PFSK-1 (cell line): ENCODE measurements at regions not wholly inside any gene's neighbourhood (a gene's known extent, or its start where the extent isn't known, plus 50 kb on each side); places are given as distances from the start of the nearest gene placed in this dataset.

ENCODE experiments used
- FOXP2 ChIP-seq: optimal IDR thresholded peaks from 2 replicates; pipeline ENCODE3; 2011; ENCODE audit warnings: borderline replicate concordance, control low read depth, inconsistent platforms; ENCODE audit not compliant: insufficient read depth; ENCODE audit errors: extremely low read length, extremely low read depth
- POLR2AphosphoS5 ChIP-seq: IDR thresholded peaks from 2 replicates; pipeline ENCODE4 v1.6.1; 2012; ENCODE audit warnings: low read depth, mild to moderate bottlenecking, control low read depth, low read length, moderate library complexity
- REST ChIP-seq, 2 experiments: IDR thresholded peaks; 2 replicates each; pipeline versions ENCODE4 v1.6.1 to v1.8.0; 2011 to 2012; ENCODE audit warnings: low read depth in 2 of 2, low read length in 2 of 2, control low read depth in 1 of 2, inconsistent platforms in 1 of 2, mild to moderate bottlenecking in 1 of 2, moderate library complexity in 1 of 2; ENCODE audit not compliant: insufficient read depth in 1 of 2
- SIN3A ChIP-seq: IDR thresholded peaks from 2 replicates; pipeline ENCODE4 v1.6.1; 2012; ENCODE audit warnings: mild to moderate bottlenecking, low read length, moderate library complexity, borderline replicate concordance; ENCODE audit not compliant: insufficient read depth
- TAF1 ChIP-seq: IDR thresholded peaks from 2 replicates; pipeline ENCODE4 v1.6.1; 2012; ENCODE audit warnings: low read length, control low read depth, borderline replicate concordance; ENCODE audit not compliant: insufficient read depth

- TF ChIP-seq SIN3A (no peak), FOXP2 (no peak), POLR2AphosphoS5 (no peak), TAF1 (no peak), REST (IDR thresholded peaks at IDR 0.05; ENCODE audit: insufficient read depth in 1 of 2, low read depth in 2 of 2, low read length in 2 of 2) (no peak)
These were observed 65.8 kb downstream of the SLIT2 start for GRCh38 chr4:20317424-20317985.

GRCh38 chr4:20318001-20318908, 66.5 kb downstream of the SLIT2 start:
- no peak for TF ChIP-seq TAF1
- TF ChIP-seq REST (IDR thresholded peaks at IDR 0.05; ENCODE audit: insufficient read depth in 1 of 2, low read depth in 2 of 2, low read length in 2 of 2) = no peak
- TF ChIP-seq FOXP2 = no peak
- no peak for TF ChIP-seq POLR2AphosphoS5
- no peak for TF ChIP-seq SIN3A

- TF ChIP-seq FOXP2 (no peak), POLR2AphosphoS5 (no peak), SIN3A (no peak), TAF1 (no peak), REST (IDR thresholded peaks at IDR 0.05; ENCODE audit: insufficient read depth in 1 of 2, low read depth in 2 of 2, low read length in 2 of 2) (no peak)
These were observed 67.2 kb downstream of the SLIT2 start for GRCh38 chr4:20318909-20319277.

- TF ChIP-seq REST (IDR thresholded peaks at IDR 0.05; ENCODE audit: insufficient read depth in 1 of 2, low read depth in 2 of 2, low read length in 2 of 2) (no peak), TAF1 (no peak), FOXP2 (no peak), POLR2AphosphoS5 (no peak), SIN3A (no peak)
These were observed 68.3 kb downstream of the SLIT2 start for GRCh38 chr4:20319825-20320612.
